ENCODE measurements at regions not wholly inside any gene's neighbourhood (a gene's known extent, or its start where the extent isn't known, plus 50 kb on each side); places are given as distances from the start of the nearest gene placed in this dataset.

- no peak for DNase-seq (ENCODE audit: low read depth)
- no peak for TF ChIP-seq CTCF (IDR thresholded peaks at IDR 0.05; ENCODE audit: low read depth, low read length)
- TF ChIP-seq, protein P1, sequence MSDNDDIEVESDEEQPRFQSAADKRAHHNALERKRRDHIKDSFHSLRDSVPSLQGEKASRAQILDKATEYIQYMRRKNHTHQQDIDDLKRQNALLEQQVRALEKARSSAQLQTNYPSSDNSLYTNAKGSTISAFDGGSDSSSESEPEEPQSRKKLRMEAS (IDR thresholded peaks at IDR 0.05; ENCODE audit: low read depth, low read length): no peak
- no peak for TF ChIP-seq MYC (IDR thresholded peaks at IDR 0.05; ENCODE audit: low read depth, low read length)
- TF ChIP-seq POLR2A (IDR thresholded peaks at IDR 0.05; ENCODE audit: extremely low read depth, insufficient read length): no peak
- no peak overlapping the region for H3K4me3 ChIP-seq (ENCODE audit: low read depth, low read length)
Observed at GRCh38 chr9:20219437-20219836, 402.9 kb downstream of the MLLT3 start.

- TF ChIP-seq CTCF (IDR thresholded peaks at IDR 0.05; ENCODE audit: low read depth, low read length) (no peak), POLR2A (IDR thresholded peaks at IDR 0.05; ENCODE audit: extremely low read depth, insufficient read length) (no peak), MYC (IDR thresholded peaks at IDR 0.05; ENCODE audit: low read depth, low read length) (no peak)
- TF ChIP-seq, protein P1 (IDR thresholded peaks at IDR 0.05; ENCODE audit: low read depth, low read length): no peak
- no peak overlapping the region for H3K4me3 ChIP-seq (ENCODE audit: low read depth, low read length)
- DNase-seq (ENCODE audit: low read depth): no peak
Observed at GRCh38 chr9:20217596-20217995, 404.7 kb downstream of the MLLT3 start.

DNA sequence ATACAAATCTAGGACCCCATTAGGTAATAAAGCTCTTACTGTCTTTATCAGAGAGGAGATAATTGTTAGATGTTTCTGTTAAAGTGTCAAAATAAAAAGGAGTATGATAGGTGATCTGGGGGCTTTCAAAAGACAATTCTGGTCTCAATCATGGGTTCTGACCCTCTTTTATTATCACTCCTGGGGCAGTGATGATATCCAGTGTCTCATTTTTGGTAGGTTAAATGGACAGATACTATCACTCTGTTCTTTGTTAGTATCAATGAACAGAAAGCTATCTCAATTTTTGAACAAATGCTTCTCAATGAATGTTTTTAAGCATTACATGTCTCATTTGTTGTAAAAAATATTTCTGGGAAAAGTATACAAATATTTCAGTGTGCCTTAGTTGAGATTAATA is 405.9 kb downstream of the MLLT3 start:
- no peak for DNase-seq (ENCODE audit: low read depth)
- H3K4me3 ChIP-seq (ENCODE audit: low read depth, low read length): no peak overlapping the region
- TF ChIP-seq POLR2A (IDR thresholded peaks at IDR 0.05; ENCODE audit: extremely low read depth, insufficient read length): no peak
- TF ChIP-seq, protein P1 (IDR thresholded peaks at IDR 0.05; ENCODE audit: low read depth, low read length): no peak
- TF ChIP-seq CTCF (IDR thresholded peaks at IDR 0.05; ENCODE audit: low read depth, low read length): no peak
- TF ChIP-seq MYC (IDR thresholded peaks at IDR 0.05; ENCODE audit: low read depth, low read length): no peak

GRCh38 chr9:20215552-20215951 is 406.7 kb downstream of the MLLT3 start:
- DNase-seq (ENCODE audit: low read depth): no peak
- no peak for TF ChIP-seq POLR2A (IDR thresholded peaks at IDR 0.05; ENCODE audit: extremely low read depth, insufficient read length)
- no peak overlapping the region for H3K4me3 ChIP-seq (ENCODE audit: low read depth, low read length)

DNA sequence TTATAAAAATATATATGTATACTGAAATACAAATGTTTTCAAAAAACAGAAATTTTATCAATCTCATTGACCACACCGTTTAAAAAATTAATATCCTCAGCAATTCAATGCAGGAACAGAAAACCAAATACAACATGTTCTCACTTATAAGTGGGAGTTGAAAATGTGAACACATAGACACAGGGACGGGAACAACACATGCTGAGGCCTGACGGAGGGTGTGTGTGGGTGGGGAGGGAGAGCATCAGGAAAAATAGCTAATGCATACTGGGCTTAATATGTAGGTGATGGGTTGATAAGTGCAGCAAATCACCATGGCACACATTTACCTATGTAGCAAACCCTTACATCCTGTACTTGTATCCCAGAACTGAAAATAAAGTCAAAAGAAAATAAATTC is 409.5 kb downstream of the MLLT3 start:
- TF ChIP-seq POLR2A (IDR thresholded peaks at IDR 0.05; ENCODE audit: extremely low read depth, insufficient read length) (no peak), MYC (IDR thresholded peaks at IDR 0.05; ENCODE audit: low read depth, low read length) (no peak)
- DNase-seq (ENCODE audit: low read depth): no peak

DNA sequence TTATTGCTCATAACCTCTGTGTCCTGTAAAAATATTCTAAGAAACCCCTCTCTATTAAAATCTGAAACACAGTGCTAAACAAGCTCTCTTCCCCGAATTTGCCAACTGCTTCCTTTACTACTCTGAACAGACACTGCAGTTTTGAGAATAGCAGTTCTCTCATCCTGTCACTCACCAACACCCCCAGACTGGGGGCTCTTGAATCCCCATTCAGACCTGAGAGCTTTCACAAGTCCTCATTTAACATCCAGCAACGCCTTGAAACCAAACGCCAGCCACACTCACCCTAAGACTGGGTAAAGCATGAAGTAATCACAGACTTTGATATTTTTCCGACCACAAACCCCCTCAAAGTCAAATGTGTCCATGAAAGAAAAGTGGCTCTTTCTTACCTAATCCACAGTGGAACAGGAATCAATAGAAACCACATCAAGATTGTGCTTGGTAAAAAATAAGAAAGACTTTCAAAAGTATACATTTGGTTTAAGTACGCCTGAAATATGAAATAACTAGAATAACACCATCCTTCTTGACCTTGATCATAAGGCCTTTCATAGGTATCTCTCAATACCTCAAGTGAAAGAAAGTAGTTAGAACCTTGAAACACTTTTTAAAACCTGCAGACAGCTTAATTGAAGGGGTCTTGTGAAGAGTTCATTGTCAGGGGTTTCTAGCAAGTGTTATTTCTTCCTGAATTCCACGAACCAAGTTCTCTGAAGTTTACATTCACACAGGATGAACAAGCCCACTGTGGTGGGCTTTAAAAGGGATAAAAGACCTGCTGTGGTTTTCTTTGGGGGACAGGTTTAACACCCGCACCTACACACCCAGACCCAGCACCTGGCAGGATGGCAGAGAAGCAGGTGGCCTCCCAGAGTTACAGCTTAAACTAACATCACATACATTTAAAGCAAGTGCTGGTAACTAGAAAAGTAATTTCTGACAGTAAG is 412.6 kb downstream of the MLLT3 start:
- TF ChIP-seq POLR2A (IDR thresholded peaks at IDR 0.05; ENCODE audit: extremely low read depth, insufficient read length) (no peak), MYC (IDR thresholded peaks at IDR 0.05; ENCODE audit: low read depth, low read length) (no peak), CTCF (IDR thresholded peaks at IDR 0.05; ENCODE audit: low read depth, low read length) (no peak)
- TF ChIP-seq, protein P1 (IDR thresholded peaks at IDR 0.05; ENCODE audit: low read depth, low read length): no peak
- no peak overlapping the region for H3K4me3 ChIP-seq (ENCODE audit: low read depth, low read length)
- DNase-seq (ENCODE audit: low read depth): no peak

More for the DNA sequence above, 409.5 kb downstream of the MLLT3 start:
- H3K4me3 ChIP-seq (ENCODE audit: low read depth, low read length): no peak overlapping the region
